H1 (cell line): ENCODE measurements at regions not wholly inside any gene's neighbourhood (a gene's known extent, or its start where the extent isn't known, plus 50 kb on each side); places are given as distances from the start of the nearest gene placed in this dataset.

Experiments
- CBX8 ChIP-seq: fragments of 300-800, 300-1000 bp; sonication (generic); IDR thresholded peaks from 2 replicates; pipeline ENCODE4 v1.7.1; 2016; ENCODE audit warnings: low read depth, low read length, borderline replicate concordance
- NRF1 ChIP-seq: IDR thresholded peaks from 2 replicates; pipeline ENCODE4 v1.6.1; 2011; ENCODE audit warnings: mild to moderate bottlenecking, low read depth, low read length, improper control_type of control experiment
- SIN3A ChIP-seq, 2 experiments: IDR thresholded peaks in 1 of 2; conservative IDR thresholded peaks in 1 of 2; 2 replicates each; pipeline ENCODE4 v1.6.1; 2011 to 2012; ENCODE audit warnings: low read length in 2 of 2, improper control_type of control experiment in 1 of 2, low read depth in 1 of 2, mild to moderate bottlenecking in 1 of 2
- SP2 ChIP-seq: IDR thresholded peaks from 2 replicates; pipeline ENCODE4 v1.6.1; 2012; ENCODE audit warnings: mild to moderate bottlenecking, low read length, inconsistent platforms

DNA sequence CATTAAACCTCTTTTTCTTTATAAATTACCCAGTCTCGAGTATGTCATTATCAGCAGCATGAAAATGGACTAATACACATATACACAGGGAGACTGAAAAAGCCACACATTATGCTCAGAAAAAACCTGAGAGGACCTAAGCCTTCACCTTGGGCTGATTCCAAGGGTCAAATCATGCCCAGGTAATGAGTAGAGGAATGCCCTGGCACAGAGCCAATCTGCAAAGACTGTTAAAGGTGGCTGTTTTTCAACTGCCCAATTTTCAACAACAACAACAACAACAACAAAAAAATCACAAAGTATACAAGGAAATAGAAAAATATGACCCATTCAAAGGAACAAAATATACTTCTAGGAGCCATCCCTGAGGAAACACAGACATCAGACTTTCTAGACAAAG lies 220.2 kb upstream of the TBX20 start:
- TF ChIP-seq NRF1 (no peak), CBX8 (no peak), SIN3A (conservative IDR thresholded peaks at IDR 0.05 in 1 of 2, IDR thresholded peaks at IDR 0.05 in 1 of 2; ENCODE audit: low read depth in 1 of 2, low read length in 2 of 2) (no peak), SP2 (no peak)
